Inflammatory macrophage (primary cell): ENCODE measurements at regions not wholly inside any gene's neighbourhood (a gene's known extent, or its start where the extent isn't known, plus 50 kb on each side); places are given as distances from the start of the nearest gene placed in this dataset.
"Not testable (repeated sequence)": the region's sequence is repeated elsewhere in the genome, so short reads cannot be mapped to it uniquely, and the experiment has no call there.

ENCODE experiments used
- DNase-seq, 2 donors: peaks; one replicate each; pipeline ENCODE4 v3.0.0-alpha.2; 2020 to 2022

DNA sequence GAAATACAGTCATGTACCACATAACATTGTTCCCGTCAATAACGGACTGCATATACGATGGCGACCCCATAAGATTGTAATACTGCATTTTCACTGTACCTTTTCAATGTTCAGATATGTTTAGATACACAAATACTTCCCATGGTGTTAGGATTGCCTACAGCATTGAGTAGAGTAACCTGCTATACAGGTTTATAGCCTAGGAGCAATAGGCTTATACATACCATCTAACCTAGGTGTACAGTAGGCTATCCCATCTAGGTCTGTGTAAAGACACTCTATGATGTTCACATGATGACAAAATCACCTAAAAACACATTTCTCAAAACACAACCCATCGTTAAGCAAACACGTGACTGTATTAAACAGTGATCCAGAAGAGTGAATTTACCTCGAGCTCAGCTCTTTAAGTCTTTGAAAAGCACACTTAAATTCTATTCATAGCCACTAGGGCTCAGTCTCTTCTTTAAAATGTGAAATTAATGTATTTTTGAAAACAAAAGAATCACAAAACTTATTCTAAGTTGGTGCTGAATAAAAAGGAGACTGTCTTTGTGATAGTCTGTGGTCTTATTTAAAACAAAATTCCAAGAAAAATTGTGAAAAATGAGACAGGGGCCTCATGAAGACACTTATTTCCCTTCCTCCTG is 239.1 kb upstream of the ARID2 start:
- no peak for DNase-seq

GRCh38 chr12:45494279-45494678 is 235.2 kb upstream of the ARID2 start:
- DNase-seq, result no peak

DNA sequence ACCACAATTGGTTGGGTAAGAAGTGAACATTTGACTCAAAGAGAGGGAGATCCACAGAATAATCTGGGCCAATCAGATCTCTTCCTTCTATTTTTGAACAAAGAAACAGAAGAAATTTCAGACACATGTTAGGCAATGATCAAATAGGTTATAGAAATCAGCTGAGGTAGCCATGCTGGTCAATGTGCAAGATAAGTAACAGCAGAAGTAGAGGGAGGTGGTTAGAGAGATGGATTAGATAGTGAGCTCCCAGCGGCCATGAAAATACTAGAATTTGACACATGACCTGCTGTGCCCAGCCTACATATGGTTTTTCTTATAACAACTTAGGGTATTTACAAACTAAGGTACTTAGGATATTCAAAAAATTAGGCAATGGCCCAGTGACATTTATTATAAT is 230.9 kb upstream of the ARID2 start:
- no peak for DNase-seq

DNA sequence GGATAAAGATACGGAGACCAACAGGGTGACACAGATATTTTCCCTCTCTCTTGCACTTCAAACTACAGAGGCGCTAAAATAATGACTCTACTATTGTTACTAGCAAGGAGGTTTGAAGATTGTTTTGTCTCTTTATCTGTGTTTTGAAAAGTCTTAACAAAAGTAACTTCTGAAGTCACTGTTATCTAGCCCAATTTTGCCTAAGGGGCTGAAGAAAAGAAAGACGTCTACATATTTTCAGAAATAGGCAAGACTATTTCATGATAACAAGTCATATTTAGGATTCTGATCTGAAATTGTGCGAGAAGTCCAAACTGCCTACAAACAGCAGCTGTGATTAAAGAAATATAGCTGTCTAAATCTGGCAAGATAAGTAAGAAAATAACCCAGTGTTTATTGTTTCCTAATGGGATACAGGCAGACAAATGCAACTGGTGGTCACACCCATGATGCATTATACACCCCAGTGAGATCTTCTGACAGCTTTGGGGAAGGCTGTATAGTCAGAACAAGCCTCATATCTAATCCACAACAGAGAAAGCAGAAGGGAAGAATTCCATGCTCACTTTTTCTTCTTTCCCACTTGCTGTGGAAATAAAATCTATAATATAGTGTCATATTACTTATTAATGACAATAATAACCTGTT is 226.9 kb upstream of the ARID2 start:
- DNase-seq, result no peak

- no peak for DNase-seq
Observed at GRCh38 chr12:45503899-45504298, 225.6 kb upstream of the ARID2 start.

DNA sequence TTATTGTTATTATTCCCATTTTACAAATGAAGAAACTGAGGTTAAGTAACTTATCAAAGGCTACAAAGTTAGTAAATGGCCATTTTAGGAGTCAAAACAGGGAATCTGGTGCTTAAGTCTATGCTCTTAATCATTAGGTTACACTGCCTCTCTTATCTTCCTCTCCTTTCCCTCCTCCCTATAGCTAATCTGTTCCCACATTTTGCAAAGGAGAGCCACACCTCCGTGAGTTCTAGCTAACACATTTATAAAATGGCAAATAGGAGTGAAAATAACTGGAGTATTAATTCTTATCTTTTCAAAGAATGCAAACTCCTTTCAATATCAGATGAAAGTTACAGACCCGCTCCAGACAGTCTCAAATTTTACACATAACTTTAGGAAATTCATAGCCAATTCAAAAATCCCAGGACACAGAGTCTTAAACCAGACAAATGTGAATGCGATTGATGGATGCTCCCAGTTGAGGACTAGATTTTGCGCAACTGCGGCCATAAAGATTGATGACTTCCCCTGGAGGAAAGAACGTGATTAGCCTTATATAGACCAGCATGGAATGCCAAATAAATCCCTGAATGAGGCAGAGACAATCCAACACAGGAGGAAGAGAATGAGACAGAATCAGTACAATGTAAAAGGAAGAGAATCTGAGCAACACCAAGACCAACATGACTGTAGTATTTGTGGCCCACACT is 225.0 kb upstream of the ARID2 start:
- DNase-seq, result no peak

DNA sequence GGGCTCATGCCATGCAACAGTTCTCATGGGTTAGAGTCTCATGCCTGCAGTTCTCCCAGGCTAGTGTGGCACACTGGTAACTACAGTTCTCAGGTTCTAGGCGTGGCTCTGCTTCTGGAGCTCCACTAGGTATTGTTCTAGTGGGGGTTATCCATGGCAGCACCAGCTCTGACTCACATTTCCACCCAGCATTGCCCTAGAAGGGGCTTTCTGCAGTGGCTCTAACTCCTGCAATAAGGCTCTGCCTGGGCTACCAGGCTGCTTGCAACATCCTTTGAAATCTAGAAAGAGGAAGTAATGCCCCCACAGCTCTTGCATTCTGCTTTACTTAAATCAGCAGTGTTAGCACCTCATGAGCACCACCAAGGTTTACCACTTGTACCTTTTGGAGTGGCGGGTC is 220.3 kb upstream of the ARID2 start:
- peak in 1 of 2 donors; percentile 89 for DNase-seq

- DNase-seq, result no peak
Observed at GRCh38 chr12:45509621-45510020, 219.9 kb upstream of the ARID2 start.

DNA sequence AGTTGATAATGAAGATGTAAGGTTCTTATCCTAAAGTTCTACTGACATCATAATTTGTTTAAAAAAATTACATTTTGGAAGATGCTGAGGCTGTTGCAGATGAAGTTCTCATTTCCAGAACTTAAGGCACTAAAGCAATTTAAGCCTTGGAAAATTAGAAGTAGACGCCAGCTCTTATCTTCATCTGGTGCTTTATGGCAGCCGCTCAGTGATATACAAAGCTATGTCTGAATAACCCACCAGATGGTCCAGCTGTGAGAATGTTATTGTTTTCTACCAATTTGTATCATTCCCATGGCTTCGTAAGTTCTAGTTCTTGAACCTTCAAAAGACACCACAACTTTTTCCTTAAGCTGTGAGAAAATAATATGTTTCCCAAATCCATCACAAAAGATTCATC is 212.1 kb upstream of the ARID2 start:
- DNase-seq, result no peak

GRCh38 chr12:45518291-45519235 is 210.9 kb upstream of the ARID2 start:
- peak; percentile 50 to 65 for DNase-seq

DNA sequence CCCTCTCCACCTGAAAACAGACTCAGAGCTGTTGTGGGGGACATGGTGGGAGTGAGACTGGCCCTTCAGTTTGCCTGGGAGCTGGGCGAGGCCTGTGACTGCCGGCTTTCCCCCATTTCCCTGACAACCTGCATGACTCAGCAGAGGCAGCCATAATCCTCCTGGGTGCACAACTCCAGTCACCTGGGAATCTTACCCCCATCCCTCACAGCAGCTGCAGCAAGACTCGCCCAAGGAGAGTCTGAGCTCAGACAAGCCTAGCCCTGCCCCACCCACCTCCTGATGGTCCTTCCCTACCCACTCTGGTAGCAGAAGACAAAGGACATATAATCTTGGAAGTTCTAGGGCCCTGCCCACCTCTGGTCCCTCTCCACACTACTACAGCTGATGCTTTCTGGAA is 207.3 kb upstream of the ARID2 start:
- DNase-seq, result no peak

- DNase-seq, result not testable (repeated sequence)
Observed at GRCh38 chr12:45526823-45527222, 202.7 kb upstream of the ARID2 start.

DNA sequence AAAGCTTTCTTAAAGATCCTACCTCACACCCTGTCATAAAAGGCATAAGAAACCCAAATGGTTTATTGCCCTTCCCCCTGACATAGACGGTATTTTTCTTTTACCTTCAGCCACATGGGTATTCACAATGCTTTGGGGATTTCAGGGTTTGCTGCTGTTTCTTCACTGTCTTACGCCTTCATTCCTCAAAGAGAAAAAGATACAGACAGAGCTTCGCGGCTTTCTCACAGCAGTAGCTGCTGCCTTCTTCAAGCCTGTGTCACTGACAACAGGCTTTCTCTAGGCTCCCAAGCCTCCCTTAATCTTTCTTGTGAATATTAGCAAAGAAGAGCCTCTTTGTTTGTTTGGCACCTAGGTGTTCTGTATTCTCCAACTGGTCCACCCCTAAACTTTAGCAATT is 197.4 kb upstream of the ARID2 start:
- DNase-seq, result no peak

- no peak for DNase-seq
Observed at GRCh38 chr12:45535610-45536180, 193.8 kb upstream of the ARID2 start.

DNA sequence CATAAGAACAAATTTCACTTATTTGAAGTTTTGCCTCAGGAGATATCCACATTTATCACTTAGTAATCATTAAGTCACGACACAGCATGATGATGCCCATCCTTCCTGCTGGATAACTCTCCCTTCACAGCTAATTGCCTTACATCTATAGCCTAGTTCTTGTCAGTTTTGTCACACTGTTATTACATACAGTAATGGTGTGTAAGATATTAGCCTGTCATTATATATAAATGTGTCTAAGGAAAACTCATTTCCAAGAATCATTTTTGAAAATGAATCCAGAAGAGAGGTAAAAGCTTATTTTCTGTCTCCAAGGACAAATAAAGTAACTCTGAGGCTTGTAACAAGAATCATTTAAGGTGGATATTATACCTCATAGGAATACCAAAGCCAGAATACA is 193.2 kb upstream of the ARID2 start:
- no peak for DNase-seq

DNA sequence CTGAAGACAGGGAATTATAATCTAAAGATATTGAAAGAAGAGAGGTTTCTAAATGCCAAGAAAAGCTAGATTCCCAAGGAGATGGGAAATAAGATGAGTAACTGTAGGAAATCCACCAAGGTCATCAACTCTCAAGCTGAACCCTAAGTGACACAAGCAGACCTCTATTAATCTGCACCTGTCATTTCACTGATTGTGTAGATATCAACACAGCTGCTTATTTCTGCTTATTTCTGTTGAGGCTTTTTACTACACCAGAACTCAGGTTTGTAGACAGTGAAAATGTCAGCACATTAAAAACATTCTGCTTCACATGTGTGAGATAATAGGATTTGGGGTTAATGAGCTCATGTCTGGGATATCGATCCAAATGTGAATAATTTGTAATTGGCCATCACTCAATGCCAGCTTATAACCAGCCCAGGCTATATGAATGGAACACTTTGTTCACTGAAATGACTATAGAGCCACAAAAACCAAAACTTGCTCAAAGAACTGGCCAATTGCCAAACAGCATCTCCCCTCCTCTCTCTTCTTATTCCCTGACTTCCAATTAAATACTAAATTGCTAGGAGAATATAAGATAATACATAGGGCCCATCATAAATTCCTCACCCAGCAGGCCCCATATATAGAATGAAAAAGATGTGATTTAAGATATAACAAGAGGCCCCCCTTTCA is 188.7 kb upstream of the ARID2 start:
- DNase-seq, result no peak

DNA sequence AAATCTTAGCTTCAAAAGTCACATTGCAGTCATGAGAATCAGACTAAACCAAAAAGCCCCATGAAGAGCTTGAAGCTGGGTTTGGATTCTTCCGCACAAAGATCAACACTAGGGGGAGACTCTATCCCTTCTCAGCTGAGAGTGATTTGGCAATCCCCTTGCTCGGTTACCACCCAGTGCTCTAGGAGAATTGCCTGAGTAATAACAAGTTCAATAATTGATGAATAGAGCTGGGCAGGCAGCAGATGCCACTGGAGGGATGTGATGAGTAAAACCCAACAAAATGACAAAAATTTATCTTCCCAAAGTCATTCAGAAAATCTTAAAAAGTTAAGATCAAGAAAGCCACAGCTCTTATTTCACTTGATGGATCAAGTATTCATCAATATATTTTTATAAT is 185.6 kb upstream of the ARID2 start:
- DNase-seq, result peak; percentile 86 to 87

DNA sequence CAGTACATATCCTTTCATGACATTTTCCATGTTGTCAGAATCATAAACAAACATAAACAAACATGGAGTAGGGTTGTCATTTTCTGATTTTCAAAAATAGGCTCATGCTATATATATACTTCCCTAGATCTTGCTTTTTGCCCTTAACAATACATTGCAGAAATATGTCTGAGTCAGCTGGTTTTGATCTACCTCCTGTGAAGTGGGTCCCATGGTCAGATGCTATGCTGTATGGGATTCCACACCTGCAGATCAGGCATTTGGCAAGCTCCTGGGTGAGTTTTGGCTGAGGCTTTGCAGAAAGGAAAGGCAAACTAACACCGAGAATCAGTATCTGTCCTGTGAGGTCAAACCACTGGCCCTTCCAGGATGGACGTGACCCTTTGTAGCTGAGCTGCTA is 183.0 kb upstream of the ARID2 start:
- no peak for DNase-seq

GRCh38 chr12:45547132-45547531 is 182.4 kb upstream of the ARID2 start:
- DNase-seq, result no peak

- peak; percentile 9 to 21 for DNase-seq
Observed at GRCh38 chr12:45547822-45548221, 181.7 kb upstream of the ARID2 start.

GRCh38 chr12:45548426-45548825 is 181.1 kb upstream of the ARID2 start:
- no peak for DNase-seq

GRCh38 chr12:45549337-45549902 is 180.1 kb upstream of the ARID2 start:
- no peak for DNase-seq
